ENCODE measurements at regions not wholly inside any gene's neighbourhood (a gene's known extent, or its start where the extent isn't known, plus 50 kb on each side); places are given as distances from the start of the nearest gene placed in this dataset.
"Not testable (repeated sequence)": the region's sequence is repeated elsewhere in the genome, so short reads cannot be mapped to it uniquely, and the experiment has no call there.

- Mint-ChIP-seq H3K36me3 (ENCODE audit: low read depth) (no peaks in the 10 kb centered on the region), H3K4me3 (no peak overlapping the region), H3K4me1 (ENCODE audit: low read depth) (no peaks in the 10 kb centered on the region), H3K27ac (no peak overlapping the region), H3K9me3 (no peaks in the 10 kb centered on the region), H3K27me3 (ENCODE audit: low read depth) (no peaks in the 10 kb centered on the region)
- DNase-seq: no peak
- CTCF ChIA-PET: no interaction called here
- intact Hi-C loops (cut with micrococcal nuclease): no loop called here
Observed at GRCh38 chr4:164096766-164097518, 602.5 kb downstream of the TMA16 start.

GRCh38 chr4:164100741-164101365 lies 606.4 kb downstream of the TMA16 start:
- CTCF ChIA-PET; H3K27ac Mint-ChIP-seq; H3K4me3 Mint-ChIP-seq; H3K27me3 Mint-ChIP-seq (ENCODE audit: low read depth); intact Hi-C loops (cut with micrococcal nuclease); H3K36me3 Mint-ChIP-seq (ENCODE audit: low read depth); DNase-seq; H3K4me1 Mint-ChIP-seq (ENCODE audit: low read depth); H3K9me3 Mint-ChIP-seq: not testable (repeated sequence)

- no peak for DNase-seq
- H3K36me3 Mint-ChIP-seq (ENCODE audit: low read depth): no peaks in the 10 kb centered on the region
Observed at GRCh38 chr4:164108971-164109370, 614.5 kb downstream of the TMA16 start.

GRCh38 chr4:164109503-164109902 lies 615.0 kb downstream of the TMA16 start:
- no peaks in the 10 kb centered on the region for H3K36me3 Mint-ChIP-seq (ENCODE audit: low read depth)
- no peak overlapping the region for H3K4me3 Mint-ChIP-seq
- H3K9me3 Mint-ChIP-seq: peaks cover 1% of the 10 kb centered on the region
- intact Hi-C loops (cut with micrococcal nuclease): no loop called here
- no peak for DNase-seq
- no peaks in the 10 kb centered on the region for H3K4me1 Mint-ChIP-seq (ENCODE audit: low read depth)
- CTCF ChIA-PET: no interaction called here
- H3K27me3 Mint-ChIP-seq (ENCODE audit: low read depth): peaks cover 3% of the 10 kb centered on the region
- H3K27ac Mint-ChIP-seq: no peak overlapping the region

More at GRCh38 chr4:164108971-164109370, 614.5 kb downstream of the TMA16 start:
- CTCF ChIA-PET: no interaction called here
- Mint-ChIP-seq H3K9me3 (peaks cover 1% of the 10 kb centered on the region), H3K4me3 (no peak overlapping the region), H3K27ac (no peak overlapping the region), H3K4me1 (ENCODE audit: low read depth) (no peaks in the 10 kb centered on the region), H3K27me3 (ENCODE audit: low read depth) (peaks cover 3% of the 10 kb centered on the region)
- intact Hi-C loops (cut with micrococcal nuclease): no loop called here

- Mint-ChIP-seq H3K27me3 (ENCODE audit: low read depth) (peaks cover 3% of the 10 kb centered on the region), H3K4me3 (no peak overlapping the region), H3K9me3 (peaks cover 1% of the 10 kb centered on the region), H3K36me3 (ENCODE audit: low read depth) (no peaks in the 10 kb centered on the region), H3K4me1 (ENCODE audit: low read depth) (no peaks in the 10 kb centered on the region), H3K27ac (no peak overlapping the region)
- intact Hi-C loops (cut with micrococcal nuclease): no loop called here
- CTCF ChIA-PET: no interaction called here
- DNase-seq: no peak
Observed at GRCh38 chr4:164115236-164115635, 620.7 kb downstream of the TMA16 start.

- H3K4me3 Mint-ChIP-seq: no peak overlapping the region
- no peak for DNase-seq
Observed at GRCh38 chr4:164116286-164116685, 621.8 kb downstream of the TMA16 start.

GRCh38 chr4:164134388-164134787 lies 619.5 kb upstream of the SMIM31 start:
- Mint-ChIP-seq H3K4me1 (ENCODE audit: low read depth) (peaks cover 3% of the 10 kb centered on the region), H3K9me3 (no peaks in the 10 kb centered on the region)

More at GRCh38 chr4:164116286-164116685, 621.8 kb downstream of the TMA16 start:
- CTCF ChIA-PET: no interaction called here
- H3K27ac Mint-ChIP-seq: no peak overlapping the region
- H3K4me1 Mint-ChIP-seq (ENCODE audit: low read depth): no peaks in the 10 kb centered on the region
- H3K36me3 Mint-ChIP-seq (ENCODE audit: low read depth): no peaks in the 10 kb centered on the region
- H3K27me3 Mint-ChIP-seq (ENCODE audit: low read depth): peaks cover 3% of the 10 kb centered on the region
- intact Hi-C loops (cut with micrococcal nuclease): no loop called here
- H3K9me3 Mint-ChIP-seq: peaks cover 1% of the 10 kb centered on the region

GRCh38 chr4:164136180-164136616 lies 617.7 kb upstream of the SMIM31 start:
- Mint-ChIP-seq H3K27ac (no peak overlapping the region), H3K36me3 (ENCODE audit: low read depth) (no peaks in the 10 kb centered on the region), H3K27me3 (ENCODE audit: low read depth) (no peaks in the 10 kb centered on the region), H3K4me3 (no peak overlapping the region), H3K4me1 (ENCODE audit: low read depth) (peaks cover 3% of the 10 kb centered on the region), H3K9me3 (no peaks in the 10 kb centered on the region)
- DNase-seq: no peak
- CTCF ChIA-PET: interaction anchor here (0.6 kb wide), 1 partner anchor 20 kb away, joined by 4 read pairs; no protein-coding TSS in a partner anchor
- intact Hi-C loops (cut with micrococcal nuclease): no loop called here

More at GRCh38 chr4:164134388-164134787, 619.5 kb upstream of the SMIM31 start:
- Mint-ChIP-seq H3K27me3 (ENCODE audit: low read depth) (no peaks in the 10 kb centered on the region), H3K4me3 (no peak overlapping the region), H3K27ac (no peak overlapping the region), H3K36me3 (ENCODE audit: low read depth) (no peaks in the 10 kb centered on the region)
- CTCF ChIA-PET: no interaction called here
- intact Hi-C loops (cut with micrococcal nuclease): no loop called here
- no peak for DNase-seq

GRCh38 chr4:164138521-164138920 lies 615.4 kb upstream of the SMIM31 start:
- Mint-ChIP-seq H3K27me3 (ENCODE audit: low read depth) (no peaks in the 10 kb centered on the region), H3K9me3 (no peaks in the 10 kb centered on the region), H3K4me1 (ENCODE audit: low read depth) (peaks cover 3% of the 10 kb centered on the region), H3K27ac (no peak overlapping the region), H3K4me3 (no peak overlapping the region), H3K36me3 (ENCODE audit: low read depth) (no peaks in the 10 kb centered on the region)
- CTCF ChIA-PET: interaction anchor here (0.6 kb wide), 1 partner anchor 13 kb away, joined by 5 read pairs; no protein-coding TSS in a partner anchor
- intact Hi-C loops (cut with micrococcal nuclease): no loop called here
- no peak for DNase-seq

- no peak overlapping the region for H3K27ac Mint-ChIP-seq
- DNase-seq: no peak
- CTCF ChIA-PET: interaction anchor here (0.6 kb wide), 3 partner anchors 12 to 1734 kb away, joined by 3 to 6 read pairs (median 5); partner anchors contain the start of gene TLL1
- intact Hi-C loops (cut with micrococcal nuclease): no loop called here
- H3K4me1 Mint-ChIP-seq (ENCODE audit: low read depth): peaks cover 3% of the 10 kb centered on the region
- H3K9me3 Mint-ChIP-seq: no peaks in the 10 kb centered on the region
- no peaks in the 10 kb centered on the region for H3K27me3 Mint-ChIP-seq (ENCODE audit: low read depth)
- H3K36me3 Mint-ChIP-seq (ENCODE audit: low read depth): no peaks in the 10 kb centered on the region
- no peak overlapping the region for H3K4me3 Mint-ChIP-seq
Observed at GRCh38 chr4:164139291-164139690, 614.6 kb upstream of the SMIM31 start.

GRCh38 chr4:164141755-164142375 lies 612.1 kb upstream of the SMIM31 start:
- H3K4me1 Mint-ChIP-seq (ENCODE audit: low read depth); H3K27me3 Mint-ChIP-seq (ENCODE audit: low read depth); H3K9me3 Mint-ChIP-seq; H3K36me3 Mint-ChIP-seq (ENCODE audit: low read depth); H3K4me3 Mint-ChIP-seq; CTCF ChIA-PET; H3K27ac Mint-ChIP-seq; DNase-seq; intact Hi-C loops (cut with micrococcal nuclease): not testable (repeated sequence)

GRCh38 chr4:164154416-164154815 lies 599.5 kb upstream of the SMIM31 start:
- Mint-ChIP-seq H3K4me3 (no peak overlapping the region), H3K27ac (no peak overlapping the region), H3K27me3 (ENCODE audit: low read depth) (no peaks in the 10 kb centered on the region), H3K9me3 (no peaks in the 10 kb centered on the region), H3K4me1 (ENCODE audit: low read depth) (no peaks in the 10 kb centered on the region), H3K36me3 (ENCODE audit: low read depth) (no peaks in the 10 kb centered on the region)
- DNase-seq: no peak
- CTCF ChIA-PET: no interaction called here
- intact Hi-C loops (cut with micrococcal nuclease): no loop called here
